GM12873 (cell line): ENCODE measurements at regions not wholly inside any gene's neighbourhood (a gene's known extent, or its start where the extent isn't known, plus 50 kb on each side); places are given as distances from the start of the nearest gene placed in this dataset.

Experiments used
- TF ChIP-seq, protein P1 (sequence below): IDR thresholded peaks from 2 replicates; pipeline ENCODE4 v1.5.1; 2012; ENCODE audit warnings: low read depth, mild to moderate bottlenecking, moderate library complexity, low read length, control low read depth; ENCODE audit not compliant: insufficient read depth; ENCODE audit errors: missing control alignments

DNA sequence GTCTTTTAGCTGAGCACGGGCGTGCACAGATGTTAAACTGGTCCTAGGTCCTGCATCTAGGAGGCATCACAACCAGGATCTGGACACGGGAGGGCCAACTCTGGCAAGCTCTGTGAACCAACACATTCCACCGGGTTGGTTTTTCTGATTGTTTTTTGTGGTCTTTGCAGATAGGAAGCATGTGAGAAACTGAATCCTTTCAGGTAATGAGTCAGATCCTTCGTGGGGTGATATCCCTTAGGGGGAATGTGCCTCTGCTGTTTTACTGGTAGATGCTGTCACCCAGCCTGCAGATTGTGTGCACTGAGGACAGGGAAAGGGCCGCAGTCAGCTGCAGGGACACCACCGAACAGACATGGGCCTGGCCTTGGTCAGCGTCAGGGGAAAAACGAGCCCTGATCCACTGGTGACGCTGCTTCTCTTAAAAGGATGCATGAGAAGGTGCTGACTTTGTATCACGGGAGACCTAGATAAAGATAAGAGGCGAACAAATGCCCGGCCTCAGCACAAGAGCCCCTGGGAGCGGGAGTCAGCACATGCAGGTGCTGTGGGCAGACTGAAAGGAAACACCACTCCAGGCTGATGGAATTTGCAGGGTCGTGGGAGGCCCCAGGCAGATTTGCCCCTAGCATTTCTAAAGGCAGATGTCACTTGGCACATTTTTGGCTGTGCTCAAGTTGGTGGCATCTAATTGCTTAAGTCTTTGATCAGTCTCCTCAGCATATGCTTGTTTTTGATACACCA lies 51.1 kb downstream of the DOP1B start:
- TF ChIP-seq, protein P1, sequence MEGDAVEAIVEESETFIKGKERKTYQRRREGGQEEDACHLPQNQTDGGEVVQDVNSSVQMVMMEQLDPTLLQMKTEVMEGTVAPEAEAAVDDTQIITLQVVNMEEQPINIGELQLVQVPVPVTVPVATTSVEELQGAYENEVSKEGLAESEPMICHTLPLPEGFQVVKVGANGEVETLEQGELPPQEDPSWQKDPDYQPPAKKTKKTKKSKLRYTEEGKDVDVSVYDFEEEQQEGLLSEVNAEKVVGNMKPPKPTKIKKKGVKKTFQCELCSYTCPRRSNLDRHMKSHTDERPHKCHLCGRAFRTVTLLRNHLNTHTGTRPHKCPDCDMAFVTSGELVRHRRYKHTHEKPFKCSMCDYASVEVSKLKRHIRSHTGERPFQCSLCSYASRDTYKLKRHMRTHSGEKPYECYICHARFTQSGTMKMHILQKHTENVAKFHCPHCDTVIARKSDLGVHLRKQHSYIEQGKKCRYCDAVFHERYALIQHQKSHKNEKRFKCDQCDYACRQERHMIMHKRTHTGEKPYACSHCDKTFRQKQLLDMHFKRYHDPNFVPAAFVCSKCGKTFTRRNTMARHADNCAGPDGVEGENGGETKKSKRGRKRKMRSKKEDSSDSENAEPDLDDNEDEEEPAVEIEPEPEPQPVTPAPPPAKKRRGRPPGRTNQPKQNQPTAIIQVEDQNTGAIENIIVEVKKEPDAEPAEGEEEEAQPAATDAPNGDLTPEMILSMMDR, result no peak

- TF ChIP-seq, protein P1, result no peak
Observed at GRCh38 chr21:36208326-36209013, 51.8 kb downstream of the DOP1B start.

GRCh38 chr21:36209626-36210171 lies 53.1 kb downstream of the DOP1B start:
- TF ChIP-seq, protein P1, result peak; percentile 64

GRCh38 chr21:36210779-36211659 lies 54.4 kb downstream of the DOP1B start:
- TF ChIP-seq, protein P1, result no peak

DNA sequence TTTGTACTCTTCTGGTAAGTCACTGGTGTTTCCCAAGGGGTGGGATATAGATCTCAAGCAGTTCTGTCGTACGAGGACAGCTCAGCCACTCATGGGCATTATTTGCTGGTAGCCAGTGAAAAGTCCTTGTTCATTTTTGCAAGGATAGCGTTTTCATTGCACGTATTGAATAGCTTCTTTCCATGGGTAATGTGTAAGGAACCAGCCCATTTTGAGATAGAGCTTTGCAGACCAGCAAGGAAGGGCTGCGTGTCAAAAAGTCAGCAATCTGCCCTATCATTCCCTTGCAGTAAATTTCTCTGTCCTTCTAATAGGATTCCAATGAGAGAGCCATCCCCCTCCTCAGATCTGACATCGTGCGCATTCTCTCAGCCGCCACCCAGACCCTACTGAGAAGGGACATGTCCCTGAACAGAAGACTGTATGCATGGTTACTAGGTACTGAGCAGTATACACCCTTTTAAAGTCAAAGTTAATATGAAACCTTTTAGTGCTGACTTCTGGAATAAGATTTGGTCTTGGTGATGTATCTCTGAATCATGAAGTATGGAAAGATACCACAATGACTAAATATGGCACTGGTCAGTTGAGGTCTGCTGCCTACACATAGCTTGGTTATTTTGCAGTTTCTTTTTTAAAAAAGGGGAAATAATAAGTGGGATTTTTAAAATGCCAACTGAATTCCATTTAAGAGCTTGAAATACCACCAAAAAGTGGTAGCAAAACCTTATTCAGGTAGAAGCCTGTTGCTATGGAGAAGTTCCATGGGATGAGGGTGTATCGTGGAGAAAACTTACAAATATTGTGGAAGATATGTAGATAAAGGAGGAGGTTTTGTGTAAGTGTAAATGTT lies 55.3 kb downstream of the DOP1B start:
- TF ChIP-seq, protein P1, result no peak

DNA sequence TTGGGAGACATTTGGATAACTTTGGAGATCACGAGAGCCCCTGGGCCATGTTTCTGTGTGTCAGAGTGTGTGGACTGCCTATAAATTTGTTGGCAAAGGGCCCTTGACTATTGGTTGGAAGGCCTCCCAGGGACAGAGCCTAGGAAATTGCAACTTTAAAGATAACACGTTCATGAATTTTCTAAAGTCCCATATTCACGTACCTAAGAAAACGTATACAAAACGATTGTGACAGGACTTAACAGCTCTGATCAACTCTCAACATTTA lies 55.8 kb downstream of the DOP1B start:
- TF ChIP-seq, protein P1, result no peak
